KMS-11 (cell line): ENCODE measurements at regions not wholly inside any gene's neighbourhood (a gene's known extent, or its start where the extent isn't known, plus 50 kb on each side); places are given as distances from the start of the nearest gene placed in this dataset.
"Not testable (repeated sequence)": the region's sequence is repeated elsewhere in the genome, so short reads cannot be mapped to it uniquely, and the experiment has no call there.

ENCODE experiments used
- H2AFZ ChIP-seq: fragments of 200-600 bp; sonication (generic); 2 replicates; pipeline ENCODE4 v1.6.1; 2016; ENCODE audit warnings: antibody characterized with exemption, mixed run types, low read depth
- H3K27ac ChIP-seq: fragments of 200-600 bp; sonication (generic); 2 replicates; pipeline ENCODE4 v1.6.1; 2016; ENCODE audit warnings: mild to moderate bottlenecking, mixed run types
- H3K27me3 ChIP-seq: fragments of 200-600 bp; sonication (generic); 2 replicates; pipeline ENCODE4 v1.6.1; 2017; ENCODE audit warnings: mild to moderate bottlenecking, low read depth, mixed run types, moderate library complexity; ENCODE audit not compliant: insufficient read depth
- H3K36me3 ChIP-seq: fragments of 200-600 bp; sonication (generic); 2 replicates; pipeline ENCODE4 v1.6.1; 2017; ENCODE audit warnings: mild to moderate bottlenecking, mixed run types; ENCODE audit not compliant: insufficient read depth
- H3K4me1 ChIP-seq: fragments of 200-600 bp; sonication (generic); 2 replicates; pipeline ENCODE4 v1.6.1; 2016; ENCODE audit warnings: mild to moderate bottlenecking, low read depth, mixed run types; ENCODE audit not compliant: poor library complexity, severe bottlenecking
- H3K4me2 ChIP-seq: fragments of 200-600 bp; sonication (generic); 2 replicates; pipeline ENCODE4 v1.7.0; 2016; ENCODE audit warnings: mild to moderate bottlenecking, mixed run types
- H3K4me3 ChIP-seq: fragments of 200-600 bp; sonication (generic); IDR thresholded peaks from 2 replicates; pipeline ENCODE4 v1.6.1; 2017; ENCODE audit warnings: low read depth, low read length, mixed read lengths; ENCODE audit not compliant: insufficient read depth
- H3K79me2 ChIP-seq: fragments of 200-600 bp; sonication (generic); 2 replicates; pipeline ENCODE4 v1.6.1; 2016; ENCODE audit warnings: low read depth, mixed run types; ENCODE audit not compliant: insufficient read depth
- H3K9ac ChIP-seq: fragments of 200-600 bp; sonication (generic); 2 replicates; pipeline ENCODE4 v1.6.1; 2016; ENCODE audit warnings: mild to moderate bottlenecking, mixed run types
- H4K20me1 ChIP-seq: fragments of 200-600 bp; sonication (generic); 2 replicates; pipeline ENCODE4 v1.6.1; 2016; ENCODE audit warnings: mild to moderate bottlenecking, mixed run types; ENCODE audit not compliant: insufficient read depth
- TF ChIP-seq, protein P1 (sequence below): fragments of 200-600 bp; sonication (generic); conservative IDR thresholded peaks from 2 replicates; pipeline ENCODE4 v1.6.1; 2017; ENCODE audit warnings: low read depth, mild to moderate bottlenecking, antibody characterized with exemption, low read length, moderate library complexity, mixed read lengths

DNA sequence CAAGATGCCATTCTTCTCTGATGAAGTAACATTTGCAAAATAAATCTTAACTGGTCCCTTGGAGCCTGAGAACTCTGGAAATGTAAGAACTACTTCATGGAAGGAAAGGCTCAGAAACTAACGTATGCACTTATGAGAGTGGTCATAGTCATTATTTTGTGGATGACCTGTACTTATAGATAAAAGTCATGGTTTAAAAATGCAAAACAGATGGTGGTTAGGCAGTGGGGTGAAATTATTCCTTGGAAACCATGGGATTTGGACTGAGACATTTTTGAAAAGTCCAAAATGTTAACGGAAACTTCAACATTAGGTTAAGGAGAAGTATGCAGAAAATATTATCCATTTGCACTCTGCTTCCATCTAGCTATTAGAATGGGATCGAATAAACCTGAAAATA lies 223.0 kb downstream of the ICOS start:
- Histone ChIP-seq H3K4me2 (no peak overlapping the region), H3K79me2 (no peaks in the 10 kb centered on the region), H3K4me1 (no peaks in the 10 kb centered on the region), H3K9ac (no peak overlapping the region), H3K4me3 (no peak overlapping the region), H3K36me3 (no peaks in the 10 kb centered on the region), H3K27ac (no peak overlapping the region), H2AFZ (no peak overlapping the region), H4K20me1 (no peaks in the 10 kb centered on the region), H3K27me3 (no peaks in the 10 kb centered on the region)
- TF ChIP-seq, protein P1, sequence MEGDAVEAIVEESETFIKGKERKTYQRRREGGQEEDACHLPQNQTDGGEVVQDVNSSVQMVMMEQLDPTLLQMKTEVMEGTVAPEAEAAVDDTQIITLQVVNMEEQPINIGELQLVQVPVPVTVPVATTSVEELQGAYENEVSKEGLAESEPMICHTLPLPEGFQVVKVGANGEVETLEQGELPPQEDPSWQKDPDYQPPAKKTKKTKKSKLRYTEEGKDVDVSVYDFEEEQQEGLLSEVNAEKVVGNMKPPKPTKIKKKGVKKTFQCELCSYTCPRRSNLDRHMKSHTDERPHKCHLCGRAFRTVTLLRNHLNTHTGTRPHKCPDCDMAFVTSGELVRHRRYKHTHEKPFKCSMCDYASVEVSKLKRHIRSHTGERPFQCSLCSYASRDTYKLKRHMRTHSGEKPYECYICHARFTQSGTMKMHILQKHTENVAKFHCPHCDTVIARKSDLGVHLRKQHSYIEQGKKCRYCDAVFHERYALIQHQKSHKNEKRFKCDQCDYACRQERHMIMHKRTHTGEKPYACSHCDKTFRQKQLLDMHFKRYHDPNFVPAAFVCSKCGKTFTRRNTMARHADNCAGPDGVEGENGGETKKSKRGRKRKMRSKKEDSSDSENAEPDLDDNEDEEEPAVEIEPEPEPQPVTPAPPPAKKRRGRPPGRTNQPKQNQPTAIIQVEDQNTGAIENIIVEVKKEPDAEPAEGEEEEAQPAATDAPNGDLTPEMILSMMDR, result no peak

DNA sequence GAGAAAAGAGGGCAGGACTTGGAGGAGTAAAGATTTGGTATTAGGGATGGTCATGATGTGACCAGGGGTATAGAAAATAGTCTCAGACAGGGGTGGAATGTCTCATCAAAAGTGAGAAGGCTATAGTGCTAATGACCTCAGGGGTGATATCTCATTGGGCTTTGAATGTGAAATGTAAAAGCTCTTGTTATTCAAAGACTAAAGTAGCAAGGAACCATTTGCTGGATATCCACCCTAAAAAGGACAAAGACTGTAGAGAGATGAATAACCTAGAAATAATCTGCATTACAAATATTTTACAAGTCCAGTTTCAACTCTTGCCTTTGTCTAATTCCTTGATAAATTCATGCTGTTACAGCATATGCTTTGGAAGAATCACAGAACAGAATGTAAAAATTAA lies 224.4 kb downstream of the ICOS start:
- no peaks in the 10 kb centered on the region for H4K20me1 ChIP-seq
- no peaks in the 10 kb centered on the region for H3K4me1 ChIP-seq
- no peak overlapping the region for H2AFZ ChIP-seq
- no peaks in the 10 kb centered on the region for H3K27me3 ChIP-seq
- no peaks in the 10 kb centered on the region for H3K79me2 ChIP-seq
- no peak overlapping the region for H3K4me3 ChIP-seq
- H3K36me3 ChIP-seq, result no peaks in the 10 kb centered on the region
- TF ChIP-seq, protein P1, result no peak
- H3K9ac ChIP-seq, result no peak overlapping the region
- no peak overlapping the region for H3K4me2 ChIP-seq
- no peak overlapping the region for H3K27ac ChIP-seq

DNA sequence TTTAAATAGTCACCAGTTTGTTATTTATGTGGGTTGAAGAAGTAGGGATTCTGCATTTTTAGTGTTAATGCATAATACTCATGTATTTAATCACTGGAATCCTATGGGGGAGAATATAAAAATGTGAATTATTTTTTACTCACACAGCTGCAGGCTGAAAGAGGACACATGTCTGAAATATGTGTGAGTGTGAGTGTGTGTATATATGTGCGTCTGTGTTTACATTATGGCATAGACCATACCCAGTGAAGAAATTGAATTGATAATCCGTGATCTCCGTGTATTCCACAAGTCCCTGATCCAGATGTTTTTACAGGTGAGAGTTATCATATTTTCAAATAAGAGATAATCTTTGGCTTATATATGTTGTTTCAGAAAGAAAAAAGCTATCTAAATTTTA lies 225.3 kb downstream of the ICOS start:
- Histone ChIP-seq H3K4me1 (no peaks in the 10 kb centered on the region), H3K4me3 (no peak overlapping the region)

DNA sequence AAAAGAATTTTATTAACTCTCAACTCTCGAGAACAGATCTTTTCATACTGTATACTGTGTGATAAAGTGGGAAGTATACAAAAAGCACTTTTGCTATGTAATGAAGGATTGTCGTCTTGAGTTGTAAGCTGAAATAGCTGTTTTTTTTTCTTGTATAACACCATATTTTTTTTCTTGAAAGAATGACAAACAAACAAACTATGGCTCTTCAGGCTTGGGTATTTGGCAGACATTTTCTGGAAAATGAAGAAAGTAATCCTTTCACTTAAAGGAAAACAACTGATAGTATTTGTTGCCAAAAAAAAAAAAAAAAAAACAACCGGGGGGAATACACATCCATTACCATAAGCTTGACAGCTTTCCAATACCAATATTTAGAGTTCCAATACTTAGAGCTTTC lies 230.4 kb downstream of the ICOS start:
- H3K4me3 ChIP-seq, result no peak overlapping the region
- H2AFZ ChIP-seq, result no peak overlapping the region
- no peaks in the 10 kb centered on the region for H3K36me3 ChIP-seq
- no peak overlapping the region for H3K9ac ChIP-seq
- H4K20me1 ChIP-seq, result no peaks in the 10 kb centered on the region
- no peak overlapping the region for H3K4me2 ChIP-seq
- no peaks in the 10 kb centered on the region for H3K4me1 ChIP-seq
- TF ChIP-seq, protein P1, result no peak
- H3K27me3 ChIP-seq, result no peaks in the 10 kb centered on the region
- no peak overlapping the region for H3K27ac ChIP-seq
- no peaks in the 10 kb centered on the region for H3K79me2 ChIP-seq

More for the DNA sequence above, 225.3 kb downstream of the ICOS start:
- Histone ChIP-seq H3K79me2 (no peaks in the 10 kb centered on the region), H3K27me3 (no peaks in the 10 kb centered on the region), H2AFZ (no peak overlapping the region), H4K20me1 (no peaks in the 10 kb centered on the region), H3K27ac (no peak overlapping the region), H3K36me3 (no peaks in the 10 kb centered on the region), H3K4me2 (no peak overlapping the region), H3K9ac (no peak overlapping the region)
- TF ChIP-seq, protein P1, result no peak

DNA sequence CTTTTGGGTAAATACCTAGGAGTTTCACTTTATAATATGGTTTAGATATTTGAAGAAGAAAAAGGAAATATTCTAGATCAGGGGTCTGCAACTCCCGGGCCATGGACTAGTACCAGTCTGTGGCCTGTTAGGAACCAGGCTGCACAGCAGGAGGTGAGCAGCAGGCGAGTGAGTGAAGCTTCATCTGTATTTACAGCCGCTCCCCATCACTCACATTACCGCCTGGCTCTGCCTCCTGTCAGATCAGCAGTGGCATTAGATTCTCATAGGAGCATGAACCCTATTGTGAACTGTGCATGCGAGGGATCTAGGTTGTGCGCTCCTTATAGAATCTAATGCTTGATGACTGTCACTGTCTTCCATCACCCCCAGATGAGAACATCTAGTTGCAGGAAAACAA lies 231.1 kb downstream of the ICOS start:
- not testable (repeated sequence) for H3K36me3 ChIP-seq, H3K27ac ChIP-seq, H3K9ac ChIP-seq, H2AFZ ChIP-seq, H3K27me3 ChIP-seq, H3K4me1 ChIP-seq, H4K20me1 ChIP-seq, H3K4me3 ChIP-seq, H3K4me2 ChIP-seq, H3K79me2 ChIP-seq
